Mucosa of descending colon (tissue), 3 donors: ENCODE measurements at regions not wholly inside any gene's neighbourhood (a gene's known extent, or its start where the extent isn't known, plus 50 kb on each side); places are given as distances from the start of the nearest gene placed in this dataset.
A peak's percentile ranks its signal among the peaks of the same experiment; 100 is the strongest.

Experiments
- ATAC-seq: fragments of 200-7000 bp; cut with Tn5 transposase; one replicate; pipeline ENCODE4 v1.9.1; 2020; ENCODE audit warnings: mild to moderate bottlenecking, moderate library complexity
- DNase-seq, 3 donors: peaks; one replicate each; pipeline ENCODE4 v3.0.0-alpha.2; 2020
- H3K36me3 ChIP-seq: fragments of 200-600 bp; one replicate; pipeline ENCODE4 v1.8.0; 2021; ENCODE audit warnings: low read depth, mild to moderate bottlenecking
- H3K4me1 ChIP-seq: fragments of 200-600 bp; one replicate; pipeline ENCODE4 v1.8.0; 2021; ENCODE audit warnings: low read depth, mild to moderate bottlenecking
- H3K4me3 ChIP-seq: fragments of 200-600 bp; one replicate; pipeline ENCODE4 v1.8.0; 2021; ENCODE audit warnings: mild to moderate bottlenecking
- H3K9me3 ChIP-seq: fragments of 200-600 bp; one replicate; pipeline ENCODE4 v1.8.0; 2021; ENCODE audit warnings: mild to moderate bottlenecking
- CTCF ChIP-seq: fragments of 200-600 bp; IDR thresholded peaks from one replicate; pipeline ENCODE4 v1.8.0; 2022; ENCODE audit warnings: antibody characterized with exemption, mild to moderate bottlenecking
- intact Hi-C, 2 donors: fragments of 100-400 bp; cut with DNase I in 1 of 2; cut with micrococcal nuclease in 1 of 2; formaldehyde crosslinking; loops; one replicate each; pipeline versions ENCODE4 v1.11.0 to v1.11.1; 2022; cut with DNase I, micrococcal nuclease
- donor health status: DM: no; HTN: no; CAD: no; lungs with moderate emphysema.
- donor health status: DM: no; HTN: no; CAD: no.
- donor health status: DM: no; HTN: yes; CAD: no.

GRCh38 chr6:170152124-170152926 lies 138.6 kb downstream of the DLL1 start:
- intact Hi-C loops: no loop called here
- TF ChIP-seq CTCF: no peak
- no peaks in the 10 kb centered on the region for H3K36me3 ChIP-seq
- H3K4me3 ChIP-seq: no peak overlapping the region
- peak; percentile 78 for ATAC-seq
- H3K4me1 ChIP-seq: peaks cover 4% of the 10 kb centered on the region
- H3K9me3 ChIP-seq: no peaks in the 10 kb centered on the region
- peak in 2 of 3 donors; percentile 55 to 74 for DNase-seq

- DNase-seq (no peak), ATAC-seq (no peak)
- H3K4me3 ChIP-seq: no peak overlapping the region
- TF ChIP-seq CTCF: no peak
- intact Hi-C loops: no loop called here
- peaks cover 4% of the 10 kb centered on the region for H3K4me1 ChIP-seq
- no peaks in the 10 kb centered on the region for H3K9me3 ChIP-seq
- H3K36me3 ChIP-seq: no peaks in the 10 kb centered on the region
These were observed 139.1 kb downstream of the DLL1 start for GRCh38 chr6:170151804-170152123.

DNA sequence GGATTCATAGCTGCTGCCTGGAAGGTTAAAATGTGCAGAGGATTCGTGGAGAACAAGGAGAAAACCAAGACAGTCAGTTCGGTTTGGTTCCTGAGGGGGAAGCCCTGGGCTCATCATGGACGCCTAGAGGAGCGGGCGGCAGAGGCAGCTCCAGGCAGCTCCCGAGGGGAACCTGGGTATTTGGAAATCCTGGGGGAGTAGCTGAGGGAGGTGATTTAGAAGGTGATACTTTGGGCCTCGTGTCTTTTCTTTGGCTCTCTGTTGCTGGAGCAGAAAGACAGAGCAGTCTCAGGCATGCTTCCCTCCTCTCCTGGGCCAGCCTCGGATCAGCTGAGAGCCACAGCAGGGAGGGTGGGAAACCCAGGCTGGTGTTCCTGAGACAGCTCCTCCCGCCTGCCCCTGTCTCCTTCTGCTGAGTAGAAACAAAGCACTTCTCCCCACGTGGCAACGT lies 139.5 kb downstream of the DLL1 start:
- ATAC-seq (no peak), DNase-seq (no peak)
- Histone ChIP-seq H3K36me3 (no peaks in the 10 kb centered on the region), H3K9me3 (no peaks in the 10 kb centered on the region), H3K4me3 (no peak overlapping the region), H3K4me1 (peaks cover 4% of the 10 kb centered on the region)
- no peak for TF ChIP-seq CTCF
- intact Hi-C loops: no loop called here

GRCh38 chr6:170150590-170150945 lies 140.3 kb downstream of the DLL1 start:
- no peak for TF ChIP-seq CTCF
- no peak for DNase-seq
- Histone ChIP-seq H3K4me1 (peaks cover 4% of the 10 kb centered on the region), H3K9me3 (no peaks in the 10 kb centered on the region), H3K36me3 (no peaks in the 10 kb centered on the region), H3K4me3 (no peak overlapping the region)
- intact Hi-C loops: no loop called here
- ATAC-seq: no peak

GRCh38 chr6:170149681-170150589 lies 140.9 kb downstream of the DLL1 start:
- intact Hi-C loops: no loop called here
- DNase-seq: no peak
- H3K4me1 ChIP-seq: peaks cover 4% of the 10 kb centered on the region
- no peaks in the 10 kb centered on the region for H3K9me3 ChIP-seq
- H3K36me3 ChIP-seq: no peaks in the 10 kb centered on the region
- no peak overlapping the region for H3K4me3 ChIP-seq
- TF ChIP-seq CTCF: no peak
- ATAC-seq: no peak
